Stromal cell of bone marrow (primary cell): ENCODE measurements at regions not wholly inside any gene's neighbourhood (a gene's known extent, or its start where the extent isn't known, plus 50 kb on each side); places are given as distances from the start of the nearest gene placed in this dataset.

Experiments used
- DNase-seq: peaks from one replicate; pipeline ENCODE4 v3.0.0-alpha.2; 2012; ENCODE audit warnings: low read depth

GRCh38 chr1:221845650-221846371 is 103.9 kb upstream of the DUSP10 start:
- DNase-seq: no peak

- no peak for DNase-seq
Measured at GRCh38 chr1:221841983-221842335, 100.1 kb upstream of the DUSP10 start.

- DNase-seq: no peak
Measured at GRCh38 chr1:221841251-221841982, 99.5 kb upstream of the DUSP10 start.

- DNase-seq: peak; percentile 36
Measured at GRCh38 chr1:221840511-221841243, 98.8 kb upstream of the DUSP10 start.

- DNase-seq: peak; percentile 88
Measured at GRCh38 chr1:221839782-221840395, 98.0 kb upstream of the DUSP10 start.

GRCh38 chr1:221839321-221839720 is 97.4 kb upstream of the DUSP10 start:
- DNase-seq: no peak

- DNase-seq: no peak
Measured at GRCh38 chr1:221837896-221838295, 96.0 kb upstream of the DUSP10 start.

- no peak for DNase-seq
Measured at GRCh38 chr1:221834698-221835513, 93.0 kb upstream of the DUSP10 start.

- no peak for DNase-seq
Measured at GRCh38 chr1:221832617-221833016, 90.7 kb upstream of the DUSP10 start.

- no peak for DNase-seq
Measured at GRCh38 chr1:221832151-221832550, 90.3 kb upstream of the DUSP10 start.

GRCh38 chr1:221829327-221830015 is 87.6 kb upstream of the DUSP10 start:
- peak; percentile 87 for DNase-seq

GRCh38 chr1:221827307-221827642 is 85.4 kb upstream of the DUSP10 start:
- DNase-seq: no peak

GRCh38 chr1:221824909-221825308 is 83.0 kb upstream of the DUSP10 start:
- DNase-seq: no peak

GRCh38 chr1:221824025-221824424 is 82.1 kb upstream of the DUSP10 start:
- DNase-seq: peak; percentile 78

- DNase-seq: no peak
Measured at GRCh38 chr1:221823561-221823960, 81.7 kb upstream of the DUSP10 start.

- DNase-seq: no peak
Measured at GRCh38 chr1:221823149-221823548, 81.3 kb upstream of the DUSP10 start.

- DNase-seq: no peak
Measured at GRCh38 chr1:221822591-221822990, 80.7 kb upstream of the DUSP10 start.

- DNase-seq: peak; percentile 72
Measured at GRCh38 chr1:221816899-221817298, 75.0 kb upstream of the DUSP10 start.

GRCh38 chr1:221815660-221816059 is 73.8 kb upstream of the DUSP10 start:
- DNase-seq: no peak

- no peak for DNase-seq
Measured at GRCh38 chr1:221813887-221814286, 72.0 kb upstream of the DUSP10 start.

- no peak for DNase-seq
Measured at GRCh38 chr1:221812905-221813597, 71.2 kb upstream of the DUSP10 start.
